Sigmoid colon (tissue), 6 donors: ENCODE measurements at regions not wholly inside any gene's neighbourhood (a gene's known extent, or its start where the extent isn't known, plus 50 kb on each side); places are given as distances from the start of the nearest gene placed in this dataset.
"Not testable (repeated sequence)": the region's sequence is repeated elsewhere in the genome, so short reads cannot be mapped to it uniquely, and the experiment has no call there.

ENCODE experiments used
- DNase-seq: peaks from one replicate; pipeline ENCODE4 v3.0.0-alpha.2; 2019
- H3K27ac ChIP-seq, 4 donors: fragments of 200-600 bp; sonication (generic); one replicate each; pipeline ENCODE4 v1.5.1; 2016 to 2019; ENCODE audit warnings: mild to moderate bottlenecking in 1 of 4
- H3K27me3 ChIP-seq, 3 donors: fragments of 200-600 bp; sonication (generic); one replicate each; pipeline ENCODE4 v1.5.1; 2019; ENCODE audit warnings: mild to moderate bottlenecking in 1 of 3
- H3K36me3 ChIP-seq, 4 donors: fragments of 200-600 bp; sonication (generic); one replicate each; pipeline ENCODE4 v1.5.1; 2016 to 2019
- H3K4me1 ChIP-seq, 4 donors: fragments of 200-600 bp; sonication (generic); one replicate each; pipeline ENCODE4 v1.5.1; 2017 to 2019
- H3K4me3 ChIP-seq, 4 donors: fragments of 200-600 bp; sonication (generic); one replicate each; pipeline ENCODE4 v1.5.1; 2017 to 2019; ENCODE audit warnings: mild to moderate bottlenecking in 2 of 4, moderate library complexity in 1 of 4
- H3K9me3 ChIP-seq, 4 donors: fragments of 200-600 bp in 3 of 4; sonication (generic) in 3 of 4; one replicate each; pipeline versions ENCODE4 v1.5.1 to v1.6.1; 2013 to 2019
- CTCF ChIP-seq, 4 experiments: fragments of 450-650 bp in 3 of 4; fragments of 200-600 bp in 1 of 4; IDR thresholded peaks; one replicate each; pipeline ENCODE4 v1.5.1; 2016 to 2019; ENCODE audit warnings: antibody characterized with exemption in 4 of 4, mild to moderate bottlenecking in 3 of 4, moderate library complexity in 2 of 4
- EP300 ChIP-seq, 4 donors: sonication (generic); formaldehyde crosslinking; IDR thresholded peaks; one replicate each; pipeline ENCODE4 v1.6.1; 2017; ENCODE audit warnings: antibody characterized with exemption in 4 of 4
- POLR2A ChIP-seq, 2 donors: fragments of 450-650 bp; IDR thresholded peaks; one replicate each; pipeline ENCODE4 v1.6.1; 2016; ENCODE audit warnings: antibody characterized with exemption in 2 of 2, mild to moderate bottlenecking in 2 of 2, moderate library complexity in 2 of 2
- POLR2AphosphoS5 ChIP-seq, 4 donors: sonication (generic); formaldehyde crosslinking; IDR thresholded peaks; one replicate each; pipeline ENCODE4 v1.6.1; 2017; ENCODE audit warnings: antibody characterized with exemption in 4 of 4
- WGBS, 2 donors: extraction: QIAGEN DNeasy Blood & Tissue Kit; methylation state at CpG; one replicate each; pipeline ENCODE4 v1.1.7; 2013; 5-methylcytosine and 5-hydroxymethylcytosine counted together
- intact Hi-C: fragments of 100-400 bp; cut with DNase I; formaldehyde crosslinking; loops from one replicate; pipeline ENCODE4 v1.15.1; 2023
- donor health status: healthy with polysubstance abuse.
- donor health status: healthy.

GRCh38 chr5:10106806-10107205 lies 142.9 kb downstream of the ATPSCKMT start:
- intact Hi-C loops, result no loop called here
- 89 to 94% methylated on average over 1 of the region's 1 CpG for WGBS, 2 donors

GRCh38 chr5:10106285-10106684 lies 143.4 kb downstream of the ATPSCKMT start:
- Histone ChIP-seq H3K4me1 (no peaks in the 10 kb centered on the region), H3K27me3 (no peaks in the 10 kb centered on the region), H3K36me3 (no peaks in the 10 kb centered on the region), H3K27ac (no peak overlapping the region), H3K9me3 (no peaks in the 10 kb centered on the region), H3K4me3 (no peak overlapping the region)
- DNase-seq, result no peak
- intact Hi-C loops, result no loop called here
- WGBS, 2 donors, result 96 to 99% methylated on average over 2 of the region's 2 CpGs
- TF ChIP-seq POLR2AphosphoS5 (IDR thresholded peaks at IDR 0.05), result no peak
- TF ChIP-seq CTCF (IDR thresholded peaks at IDR 0.05), result no peak
- TF ChIP-seq POLR2A (IDR thresholded peaks at IDR 0.05), result no peak
- no peak for TF ChIP-seq EP300 (IDR thresholded peaks at IDR 0.05)

More at GRCh38 chr5:10106806-10107205, 142.9 kb downstream of the ATPSCKMT start:
- no peak overlapping the region for H3K4me3 ChIP-seq
- TF ChIP-seq POLR2A (IDR thresholded peaks at IDR 0.05) (no peak), CTCF (IDR thresholded peaks at IDR 0.05) (no peak), POLR2AphosphoS5 (IDR thresholded peaks at IDR 0.05) (no peak), EP300 (IDR thresholded peaks at IDR 0.05) (no peak)
- H3K27me3 ChIP-seq, result no peaks in the 10 kb centered on the region
- H3K36me3 ChIP-seq, result no peaks in the 10 kb centered on the region
- H3K4me1 ChIP-seq, result no peaks in the 10 kb centered on the region
- H3K9me3 ChIP-seq, result no peaks in the 10 kb centered on the region
- H3K27ac ChIP-seq, result no peak overlapping the region
- DNase-seq, result no peak

- TF ChIP-seq POLR2AphosphoS5 (IDR thresholded peaks at IDR 0.05) (no peak), EP300 (IDR thresholded peaks at IDR 0.05) (no peak), CTCF (IDR thresholded peaks at IDR 0.05) (no peak), POLR2A (IDR thresholded peaks at IDR 0.05) (no peak)
- intact Hi-C loops, result no loop called here
- Histone ChIP-seq H3K4me3 (no peak overlapping the region), H3K27me3 (no peaks in the 10 kb centered on the region), H3K9me3 (no peaks in the 10 kb centered on the region), H3K36me3 (no peaks in the 10 kb centered on the region), H3K4me1 (no peaks in the 10 kb centered on the region), H3K27ac (no peak overlapping the region)
- no peak for DNase-seq
- 64 to 69% methylated on average over 9 of the region's 9 CpGs for WGBS, 2 donors
These were observed 146.8 kb downstream of the ATPSCKMT start for GRCh38 chr5:10102706-10103497.

- DNase-seq, H3K36me3 ChIP-seq, intact Hi-C loops, H3K9me3 ChIP-seq, H3K27me3 ChIP-seq, H3K27ac ChIP-seq, H3K4me1 ChIP-seq, H3K4me3 ChIP-seq: not testable (repeated sequence)
- WGBS, 2 donors, result 77 to 80% methylated on average over 7 of the region's 7 CpGs
These were observed 147.5 kb downstream of the ATPSCKMT start for GRCh38 chr5:10102235-10102634.

- Histone ChIP-seq H3K27ac (no peak overlapping the region), H3K4me1 (no peaks in the 10 kb centered on the region), H3K9me3 (no peaks in the 10 kb centered on the region), H3K36me3 (no peaks in the 10 kb centered on the region), H3K27me3 (no peaks in the 10 kb centered on the region), H3K4me3 (no peak overlapping the region)
- DNase-seq, result no peak
- TF ChIP-seq CTCF (IDR thresholded peaks at IDR 0.05) (no peak), POLR2A (IDR thresholded peaks at IDR 0.05) (no peak), POLR2AphosphoS5 (IDR thresholded peaks at IDR 0.05) (no peak), EP300 (IDR thresholded peaks at IDR 0.05) (no peak)
- WGBS, 2 donors, result 71 to 76% methylated on average over 2 of the region's 2 CpGs
- intact Hi-C loops, result no loop called here
These were observed 150.1 kb downstream of the ATPSCKMT start for GRCh38 chr5:10099548-10099947.
